GM21529 (cell line): ENCODE measurements at regions not wholly inside any gene's neighbourhood (a gene's known extent, or its start where the extent isn't known, plus 50 kb on each side); places are given as distances from the start of the nearest gene placed in this dataset.

Experiments used
- ATAC-seq: cut with Tn5 transposase; IDR thresholded peaks from one replicate; pipeline ENCODE4 v1.9.1; 2021; ENCODE audit not compliant: unreplicated experiment

DNA sequence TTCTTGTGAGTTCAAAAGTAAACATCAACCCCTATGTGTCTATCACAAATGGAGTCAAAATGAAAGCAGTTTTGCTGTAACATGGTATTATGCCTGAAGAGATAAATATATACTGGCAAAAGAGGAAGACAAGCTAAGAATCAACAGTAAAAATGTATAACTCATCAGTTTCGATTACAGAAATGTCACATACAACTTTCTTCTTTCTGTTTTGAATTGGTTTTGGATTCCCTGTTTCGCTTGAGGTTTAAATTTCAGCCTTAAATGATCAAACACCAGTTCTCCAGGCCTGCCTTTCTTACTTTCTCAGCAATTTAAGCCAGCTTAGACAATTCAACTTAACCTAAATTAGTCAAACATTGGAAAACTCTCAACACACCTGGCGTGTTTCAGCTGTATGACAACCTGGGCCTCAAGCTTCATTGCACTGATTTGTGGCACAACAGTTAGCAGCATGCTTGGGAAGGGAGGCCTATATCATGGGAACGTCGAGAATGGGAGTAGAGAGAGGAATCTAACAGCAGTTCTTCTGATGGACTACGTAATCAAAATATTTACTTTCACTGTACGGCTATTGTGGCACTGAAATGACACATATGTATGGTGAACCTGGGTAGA lies 51.9 kb upstream of the MARCKS start:
- peak; percentile 92 for ATAC-seq

GRCh38 chr6:113805811-113806495 lies 51.2 kb upstream of the MARCKS start:
- no peak for ATAC-seq
